Mammary epithelial cell (primary cell): ENCODE measurements at regions not wholly inside any gene's neighbourhood (a gene's known extent, or its start where the extent isn't known, plus 50 kb on each side); places are given as distances from the start of the nearest gene placed in this dataset.

Source experiments
- CTCF ChIP-seq, 2 donors: IDR thresholded peaks in 1 of 2; conservative IDR thresholded peaks in 1 of 2; 2 replicates each; pipeline ENCODE4 v1.5.1; 2011 to 2012; ENCODE audit warnings: inconsistent platforms in 2 of 2, low read length in 2 of 2, mild to moderate bottlenecking in 2 of 2, control low read depth in 1 of 2, low read depth in 1 of 2; ENCODE audit not compliant: insufficient read depth in 1 of 2; ENCODE audit errors: extremely low read depth in 1 of 2
- EZH2 ChIP-seq: IDR thresholded peaks from 2 replicates; pipeline ENCODE4 v1.6.1; 2012; ENCODE audit warnings: low read length, inconsistent platforms, borderline replicate concordance

GRCh38 chr1:102185260-102185659, 188.5 kb upstream of the OLFM3 start:
- TF ChIP-seq CTCF (conservative IDR thresholded peaks at IDR 0.05 in 1 of 2, IDR thresholded peaks at IDR 0.05 in 1 of 2; ENCODE audit: extremely low read depth in 1 of 2, insufficient read depth in 1 of 2, low read depth in 1 of 2, low read length in 2 of 2), result no peak
- TF ChIP-seq EZH2, result no peak
